CD4-positive, alpha-beta T cell (primary cell): ENCODE measurements at regions not wholly inside any gene's neighbourhood (a gene's known extent, or its start where the extent isn't known, plus 50 kb on each side); places are given as distances from the start of the nearest gene placed in this dataset.
A peak's percentile ranks its signal among the peaks of the same experiment; 100 is the strongest.
"Not testable (repeated sequence)": the region's sequence is repeated elsewhere in the genome, so short reads cannot be mapped to it uniquely, and the experiment has no call there.

Experiments used
- ATAC-seq: fragments of 200-7000 bp; cut with Tn5 transposase; one replicate; pipeline ENCODE4 v1.10.0; 2022; ENCODE audit warnings: mild to moderate bottlenecking; ENCODE audit not compliant: poor library complexity
- CTCF ChIA-PET: fragments of 350-600 bp; sonication (Branson Sonifier 250); formaldehyde crosslinking; loops from one replicate; lab custom pipeline; 2021; ENCODE audit warnings: antibody characterized with exemption, inconsistent platforms; lab: Charles Lee
- POLR2A ChIA-PET: fragments of 350-600 bp; sonication (Branson Sonifier 250); formaldehyde crosslinking; loops from one replicate; lab custom pipeline; 2021; ENCODE audit warnings: antibody characterized with exemption, inconsistent platforms; lab: Charles Lee
- DNase-seq, 14 experiments: peaks; one replicate each; pipeline ENCODE4 v3.0.0-alpha.2; 2013 to 2020; ENCODE audit warnings: mixed read lengths in 2 of 14
- H3K27ac ChIP-seq, 2 donors: one replicate each; pipeline versions ENCODE4 v1.5.1 to v1.7.0; 2013; ENCODE audit warnings: low read length in 2 of 2, low read depth in 1 of 2, mild to moderate bottlenecking in 1 of 2
- H3K27me3 ChIP-seq, 2 experiments: 1 replicate in 1 of 2; 2 replicates in 1 of 2; pipeline versions ENCODE4 v1.6.1 to v1.7.0; 2013; ENCODE audit warnings: low read length in 2 of 2, control low read depth in 1 of 2, mild to moderate bottlenecking in 1 of 2, moderate library complexity in 1 of 2; ENCODE audit not compliant: insufficient read depth in 2 of 2, control insufficient read depth in 1 of 2
- H3K36me3 ChIP-seq: one replicate; pipeline ENCODE4 v1.6.1; 2013; ENCODE audit warnings: low read length, control low read depth; ENCODE audit not compliant: insufficient read depth
- H3K4me1 ChIP-seq: one replicate; pipeline ENCODE4 v1.6.1; 2013; ENCODE audit warnings: low read length, control low read depth; ENCODE audit not compliant: insufficient read depth
- H3K4me3 ChIP-seq: one replicate; pipeline ENCODE4 v1.5.1; 2013; ENCODE audit warnings: mild to moderate bottlenecking, low read length, moderate library complexity
- H3K9me3 ChIP-seq, 2 experiments: 1 replicate in 1 of 2; 2 replicates in 1 of 2; pipeline versions ENCODE4 v1.6.1 to v1.7.0; 2013; ENCODE audit warnings: low read length in 2 of 2, mild to moderate bottlenecking in 2 of 2, control low read depth in 1 of 2, moderate library complexity in 1 of 2; ENCODE audit not compliant: control insufficient read depth in 1 of 2, insufficient read depth in 1 of 2
- H3K27ac Mint-ChIP-seq: one replicate; pipeline ENCODE4 v1.8.0; 2020; ENCODE audit warnings: mixed read lengths
- H3K27me3 Mint-ChIP-seq: one replicate; pipeline ENCODE4 v1.8.0; 2021; ENCODE audit warnings: mixed read lengths
- H3K36me3 Mint-ChIP-seq: one replicate; pipeline ENCODE4 v1.8.0; 2021; ENCODE audit warnings: low read depth, mixed read lengths
- H3K4me1 Mint-ChIP-seq: one replicate; pipeline ENCODE4 v1.8.0; 2021; ENCODE audit warnings: low read depth, mixed read lengths
- H3K4me3 Mint-ChIP-seq: one replicate; pipeline ENCODE4 v1.8.0; 2020; ENCODE audit warnings: mild to moderate bottlenecking, mixed read lengths
- H3K9me3 Mint-ChIP-seq: one replicate; pipeline ENCODE4 v1.8.0; 2020; ENCODE audit warnings: mixed read lengths
- CTCF ChIP-seq: fragments of 200-600 bp; IDR thresholded peaks from one replicate; pipeline ENCODE4 v1.8.0; 2022; ENCODE audit warnings: antibody characterized with exemption, mild to moderate bottlenecking
- intact Hi-C, 2 experiments: fragments of 100-400 bp; cut with DNase I in 1 of 2; cut with micrococcal nuclease in 1 of 2; formaldehyde crosslinking; loops; one replicate each; pipeline versions ENCODE4 v1.15.1 to v1.9.0; 2023 to 2025; cut with DNase I, micrococcal nuclease

- ChIA-PET CTCF (interaction anchor here (0.6 kb wide), 1 partner anchor 11 kb away, joined by 3 read pairs; no protein-coding TSS in a partner anchor), POLR2A (no interaction called here)
- Mint-ChIP-seq H3K4me1 (no peaks in the 10 kb centered on the region), H3K36me3 (no peaks in the 10 kb centered on the region), H3K27me3 (no peaks in the 10 kb centered on the region), H3K4me3 (no peak overlapping the region), H3K9me3 (no peaks in the 10 kb centered on the region), H3K27ac (no peak overlapping the region)
- TF ChIP-seq CTCF, result no peak
- Histone ChIP-seq H3K4me3 (no peak overlapping the region), H3K36me3 (no peaks in the 10 kb centered on the region), H3K27me3 (no peaks in the 10 kb centered on the region), H3K4me1 (no peaks in the 10 kb centered on the region), H3K27ac (no peak overlapping the region), H3K9me3 (no peaks in the 10 kb centered on the region)
- ATAC-seq, result no peak
- intact Hi-C loops, result no loop called here
- no peak for DNase-seq
These were observed 121.7 kb upstream of the DUSP10 start for GRCh38 chr1:221863635-221864034.

- H3K9me3 Mint-ChIP-seq, result no peaks in the 10 kb centered on the region
- H3K27ac Mint-ChIP-seq, result no peak overlapping the region
- no peak overlapping the region for H3K4me3 Mint-ChIP-seq
- ATAC-seq (no peak), DNase-seq (no peak)
- ChIA-PET CTCF (no interaction called here), POLR2A (no interaction called here)
- intact Hi-C loops, result no loop called here
- no peak overlapping the region for H3K4me3 ChIP-seq
- no peaks in the 10 kb centered on the region for H3K36me3 Mint-ChIP-seq
- no peaks in the 10 kb centered on the region for H3K36me3 ChIP-seq
- no peaks in the 10 kb centered on the region for H3K27me3 Mint-ChIP-seq
- H3K27me3 ChIP-seq, result no peaks in the 10 kb centered on the region
- no peaks in the 10 kb centered on the region for H3K9me3 ChIP-seq
- no peak overlapping the region for H3K27ac ChIP-seq
- no peak for TF ChIP-seq CTCF
- no peaks in the 10 kb centered on the region for H3K4me1 ChIP-seq
- H3K4me1 Mint-ChIP-seq, result no peaks in the 10 kb centered on the region
These were observed 121.1 kb upstream of the DUSP10 start for GRCh38 chr1:221862971-221863370.

GRCh38 chr1:221858818-221859611 lies 117.1 kb upstream of the DUSP10 start:
- no peaks in the 10 kb centered on the region for H3K4me1 Mint-ChIP-seq
- H3K9me3 ChIP-seq, result no peaks in the 10 kb centered on the region
- no peak overlapping the region for H3K27ac ChIP-seq
- no peaks in the 10 kb centered on the region for H3K36me3 Mint-ChIP-seq
- intact Hi-C loops, result no loop called here
- no peak overlapping the region for H3K4me3 ChIP-seq
- no peak overlapping the region for H3K27ac Mint-ChIP-seq
- H3K27me3 Mint-ChIP-seq, result no peaks in the 10 kb centered on the region
- H3K36me3 ChIP-seq, result no peaks in the 10 kb centered on the region
- DNase-seq, result no peak
- no peaks in the 10 kb centered on the region for H3K9me3 Mint-ChIP-seq
- no peak for ATAC-seq
- no peaks in the 10 kb centered on the region for H3K4me1 ChIP-seq
- H3K4me3 Mint-ChIP-seq, result no peak overlapping the region
- POLR2A ChIA-PET, result no interaction called here
- CTCF ChIA-PET, result no interaction called here
- no peak for TF ChIP-seq CTCF
- H3K27me3 ChIP-seq, result no peaks in the 10 kb centered on the region

- H3K36me3 Mint-ChIP-seq, H3K4me3 Mint-ChIP-seq, intact Hi-C loops, H3K4me3 ChIP-seq, H3K27ac ChIP-seq, H3K27me3 Mint-ChIP-seq, H3K9me3 ChIP-seq, H3K27ac Mint-ChIP-seq, H3K27me3 ChIP-seq, H3K9me3 Mint-ChIP-seq, H3K4me1 ChIP-seq, POLR2A ChIA-PET, H3K4me1 Mint-ChIP-seq, ATAC-seq, H3K36me3 ChIP-seq: not testable (repeated sequence)
- CTCF ChIA-PET, result interaction anchor here (1.0 to 1.4 kb wide), 2 partner anchors 15 to 378 kb away, joined by 3 read pairs; no protein-coding TSS in a partner anchor
- peak in 1 of 14 experiments; percentile 9 for DNase-seq
These were observed 115.2 kb upstream of the DUSP10 start for GRCh38 chr1:221857094-221857444.
